LHCN-M2 (cell line): ENCODE measurements at regions not wholly inside any gene's neighbourhood (a gene's known extent, or its start where the extent isn't known, plus 50 kb on each side); places are given as distances from the start of the nearest gene placed in this dataset.

Experiments used
- DNase-seq: peaks from one replicate; pipeline ENCODE4 v3.0.0-alpha.2; 2012; ENCODE audit warnings: low read depth

- DNase-seq = no peak
Measured at GRCh38 chr9:95623640-95624039, 106.9 kb upstream of the PTCH1 start.

DNA sequence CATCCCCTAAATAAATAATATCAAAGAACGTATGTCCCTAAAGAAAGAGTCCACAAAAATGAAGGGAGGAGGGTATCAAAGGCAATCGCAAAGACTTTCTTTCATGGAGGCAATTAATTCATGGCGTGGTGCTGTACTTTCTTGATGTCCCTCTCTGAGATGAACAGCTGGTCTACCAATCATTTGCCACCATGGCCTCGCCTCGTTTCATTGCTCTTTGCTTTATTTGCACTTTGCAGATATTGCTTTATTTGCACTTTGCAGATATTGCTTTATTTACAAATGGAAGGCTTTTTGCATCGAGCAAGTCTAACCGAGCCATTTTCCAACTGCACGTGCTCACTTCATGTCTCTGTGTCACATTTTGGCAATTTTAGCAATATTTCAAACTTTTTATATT is 104.0 kb upstream of the PTCH1 start:
- no peak for DNase-seq

- DNase-seq = no peak
Measured at GRCh38 chr9:95620314-95620713, 103.5 kb upstream of the PTCH1 start.

DNA sequence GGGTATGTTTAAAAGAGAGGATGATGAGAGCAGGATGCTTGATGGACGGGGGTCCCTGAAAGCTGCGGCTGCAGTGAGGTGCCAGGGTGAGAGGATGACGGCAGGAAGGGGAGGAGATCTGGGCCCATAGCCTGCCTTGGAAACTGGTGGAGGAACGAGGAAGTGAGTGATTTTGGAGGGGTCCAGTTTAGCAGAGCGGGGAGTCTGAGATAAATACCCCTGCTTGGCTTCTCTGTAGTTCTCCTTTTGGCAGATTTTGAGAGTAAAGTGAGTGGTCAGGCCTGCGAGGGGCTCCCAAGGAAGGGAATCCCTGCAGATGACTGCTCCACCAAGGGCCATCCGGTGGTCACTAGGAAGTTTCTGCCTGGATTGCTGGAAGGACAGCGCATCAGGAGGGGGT is 98.5 kb upstream of the PTCH1 start:
- no peak for DNase-seq

DNA sequence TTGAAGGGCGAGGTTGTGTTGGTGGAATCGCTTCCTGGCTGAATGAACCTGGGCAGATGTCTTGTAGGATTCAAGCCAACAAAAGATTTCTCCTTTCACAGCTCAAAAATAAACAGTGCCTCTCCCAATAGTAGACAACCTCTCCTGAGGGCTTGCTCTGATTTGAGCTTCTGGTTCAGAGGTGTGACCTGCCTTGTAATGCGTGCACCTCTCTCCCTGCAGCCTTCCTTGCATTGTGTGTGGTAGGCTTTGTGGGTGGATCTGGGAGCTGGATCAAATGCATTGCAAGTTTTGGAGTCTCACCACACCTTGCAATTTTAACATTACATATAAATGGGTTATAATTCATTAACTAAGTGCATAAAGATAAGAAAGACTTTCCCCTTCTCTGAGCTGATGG is 96.9 kb upstream of the PTCH1 start:
- DNase-seq = no peak

- no peak for DNase-seq
Measured at GRCh38 chr9:95611354-95611753, 94.6 kb upstream of the PTCH1 start.

DNA sequence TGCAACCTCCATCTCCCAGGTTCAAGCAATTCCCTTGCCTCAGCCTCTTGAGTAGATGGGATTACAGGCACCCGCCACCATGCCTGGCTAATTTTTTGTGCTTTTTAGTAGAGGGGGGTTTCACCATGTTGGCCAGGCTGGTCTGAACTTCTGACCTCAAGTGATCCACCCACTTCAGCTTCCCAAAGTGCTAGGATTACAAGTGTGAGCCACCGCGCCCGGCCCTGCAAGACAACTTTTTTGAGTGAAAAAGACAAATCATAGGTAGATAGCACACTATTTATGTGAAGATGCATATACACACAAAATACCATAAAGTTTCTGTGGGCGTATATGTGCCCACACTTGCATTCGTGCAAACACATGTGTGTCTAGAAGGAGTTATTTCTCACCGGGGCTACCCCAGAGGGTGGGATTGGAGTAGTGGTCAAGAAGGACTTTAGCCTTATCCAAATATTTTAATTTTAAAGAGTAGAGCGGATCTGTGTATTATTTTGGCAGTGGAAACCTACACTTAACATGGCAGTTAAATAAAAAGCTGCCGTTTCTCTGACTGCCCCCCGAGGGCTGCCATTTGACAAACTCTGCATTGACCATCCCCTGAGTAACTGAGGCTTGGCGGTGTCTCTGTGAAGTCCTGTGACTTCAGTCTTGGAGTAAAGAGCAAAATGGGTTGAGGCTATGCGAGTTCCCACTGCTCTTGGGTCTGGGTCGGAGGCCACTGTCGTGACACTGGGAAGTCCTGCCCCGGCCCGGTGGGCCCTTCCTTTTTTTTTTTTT is 93.4 kb upstream of the PTCH1 start:
- no peak for DNase-seq

DNA sequence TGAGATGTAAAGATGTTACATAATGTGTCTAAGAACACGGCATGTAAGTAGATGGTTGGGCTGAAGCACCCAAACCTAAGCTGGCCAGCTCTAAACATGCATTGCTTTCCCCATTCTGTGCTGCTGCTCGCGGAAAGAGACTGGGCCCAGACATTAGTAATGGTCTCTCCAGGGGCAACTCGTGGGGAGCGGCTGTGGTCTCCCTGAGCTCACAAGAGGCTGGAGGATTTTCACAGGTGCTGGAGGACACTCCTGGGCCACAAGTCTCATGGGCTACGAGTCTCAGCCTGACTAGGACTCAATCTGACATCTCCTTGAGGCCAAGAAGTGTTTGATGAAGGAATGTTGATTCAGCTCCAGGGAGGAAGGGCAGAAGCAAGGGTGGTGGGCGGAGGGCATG is 92.7 kb upstream of the PTCH1 start:
- no peak for DNase-seq

DNA sequence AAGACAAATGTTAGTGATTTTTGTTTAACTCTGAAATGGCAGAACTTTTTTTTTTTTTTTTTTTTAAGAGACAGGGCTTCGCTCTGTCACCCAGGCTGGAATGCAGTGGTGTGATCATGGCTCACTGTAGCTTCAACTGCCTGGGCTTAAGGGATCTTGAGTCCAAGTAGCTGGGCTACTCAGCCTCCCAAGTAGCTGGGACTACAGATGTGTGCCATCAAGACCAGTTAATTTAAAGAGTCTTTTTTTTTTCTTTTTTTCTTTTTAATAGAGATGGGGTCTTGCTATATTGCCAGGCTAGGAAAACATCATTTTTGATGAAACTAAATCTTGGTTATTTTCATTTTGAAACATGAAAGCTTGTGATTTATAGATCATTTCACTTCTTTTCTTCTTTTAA is 91.6 kb upstream of the PTCH1 start:
- no peak for DNase-seq

DNA sequence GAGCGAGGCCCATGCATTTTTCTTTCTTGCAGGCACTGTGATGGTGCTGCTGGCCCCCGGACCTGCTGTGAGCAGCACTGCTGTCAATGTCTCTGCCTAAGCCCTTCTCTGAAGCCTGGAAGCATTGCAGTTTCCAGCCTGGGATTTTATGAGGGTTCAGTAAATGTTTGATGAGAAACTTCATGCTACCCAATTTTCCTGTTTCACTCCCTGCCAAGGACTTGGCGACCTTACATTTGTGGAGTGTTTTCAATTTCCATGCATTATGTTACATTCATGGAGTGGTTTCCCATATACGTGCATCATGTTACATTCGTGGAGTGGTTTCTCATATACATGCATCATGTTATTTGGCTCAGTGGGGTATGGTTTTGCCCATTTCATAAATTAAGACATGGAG is 90.7 kb upstream of the PTCH1 start:
- no peak for DNase-seq

GRCh38 chr9:95606489-95607350 is 89.9 kb upstream of the PTCH1 start:
- no peak for DNase-seq

- no peak for DNase-seq
Measured at GRCh38 chr9:95605816-95606488, 89.2 kb upstream of the PTCH1 start.

- no peak for DNase-seq
Measured at GRCh38 chr9:95605101-95605500, 88.3 kb upstream of the PTCH1 start.

DNA sequence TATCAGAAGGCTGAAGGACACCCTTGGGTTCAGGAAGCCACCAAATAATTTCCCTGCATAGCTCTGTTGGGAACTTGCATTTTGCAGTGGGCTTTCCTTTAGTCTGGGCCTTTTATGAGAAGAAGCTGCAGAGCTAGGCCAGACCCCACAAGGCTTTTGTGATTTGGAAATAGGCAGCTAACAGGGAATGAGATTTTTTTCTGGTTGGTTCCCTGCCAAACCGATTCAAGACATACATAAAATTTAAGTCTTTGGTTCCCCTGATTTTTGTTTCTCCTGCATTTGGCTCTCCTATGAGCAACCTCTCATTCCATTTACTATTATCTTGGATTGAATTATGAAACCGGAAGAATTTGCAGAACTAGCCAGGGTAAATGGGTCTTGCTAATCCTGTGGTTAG is 81.5 kb upstream of the PTCH1 start:
- no peak for DNase-seq

DNA sequence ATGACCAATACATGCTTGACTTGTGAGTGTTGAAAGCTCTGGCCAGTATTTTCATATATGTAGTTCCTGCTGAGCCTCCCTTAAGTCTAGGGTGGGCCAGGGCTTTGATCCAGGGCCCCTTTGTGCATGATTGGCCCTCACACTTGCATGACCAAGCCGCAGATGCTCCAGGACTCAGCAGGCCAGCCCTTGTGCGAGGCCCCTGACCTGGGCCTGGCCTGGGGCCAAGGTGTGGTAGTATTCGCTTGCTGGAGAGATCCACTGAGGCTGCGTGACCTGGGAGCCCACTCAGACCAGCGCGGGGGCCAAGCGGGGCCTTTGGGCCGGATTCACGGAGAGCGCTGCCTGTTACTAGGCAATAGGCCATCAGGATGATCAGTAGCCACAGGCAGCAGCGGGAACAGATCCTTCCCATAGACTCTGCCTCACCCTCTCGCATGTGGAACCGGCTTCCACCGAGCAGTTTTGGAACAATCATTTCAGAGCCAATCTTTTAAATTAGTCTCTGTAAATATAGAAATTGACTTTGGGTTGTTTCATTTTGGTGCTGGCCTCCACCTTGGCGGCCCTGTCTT is 79.0 kb upstream of the PTCH1 start:
- no peak for DNase-seq

GRCh38 chr9:95592931-95593330 is 76.2 kb upstream of the PTCH1 start:
- DNase-seq = no peak

DNA sequence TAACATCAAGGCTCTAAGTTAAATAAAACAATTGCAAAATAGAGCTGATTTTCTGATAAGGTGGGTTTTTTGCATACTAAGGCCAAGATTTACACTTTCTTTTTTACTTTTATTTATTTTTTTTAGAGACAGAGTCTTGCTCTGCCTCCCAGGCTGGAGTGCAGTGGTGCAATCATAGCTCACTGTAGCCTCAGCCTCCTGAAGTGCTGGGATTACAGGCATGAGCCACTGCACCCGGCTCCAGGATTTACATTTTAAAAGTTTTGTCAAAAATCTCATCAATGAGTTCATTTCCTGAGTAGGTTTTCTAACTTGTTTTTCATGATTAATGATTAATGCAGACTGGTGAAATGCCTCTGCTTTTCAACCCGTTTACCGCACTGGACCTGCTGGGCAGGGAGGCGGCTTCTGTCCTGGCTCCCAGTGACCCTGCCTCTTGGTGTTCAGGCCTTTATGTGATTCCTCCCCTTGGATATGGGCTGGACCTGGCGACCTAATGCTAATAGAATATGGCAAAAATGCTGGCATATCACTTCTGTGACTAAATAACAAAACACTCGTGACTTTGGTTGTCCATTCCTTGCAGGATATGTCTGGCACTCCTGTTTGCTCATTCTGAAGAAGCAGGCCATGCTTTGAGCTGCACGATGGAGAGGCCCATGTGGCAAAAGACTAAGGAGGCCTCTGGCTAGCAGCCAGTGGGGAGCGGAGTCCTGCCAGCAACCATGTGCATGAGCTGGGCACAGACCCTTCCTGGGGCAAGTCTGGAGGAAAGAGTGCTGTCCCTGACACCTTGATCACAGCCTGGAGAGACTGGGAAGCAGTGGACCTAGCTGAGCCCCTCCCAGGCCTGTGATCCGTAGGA is 72.2 kb upstream of the PTCH1 start:
- DNase-seq = no peak

DNA sequence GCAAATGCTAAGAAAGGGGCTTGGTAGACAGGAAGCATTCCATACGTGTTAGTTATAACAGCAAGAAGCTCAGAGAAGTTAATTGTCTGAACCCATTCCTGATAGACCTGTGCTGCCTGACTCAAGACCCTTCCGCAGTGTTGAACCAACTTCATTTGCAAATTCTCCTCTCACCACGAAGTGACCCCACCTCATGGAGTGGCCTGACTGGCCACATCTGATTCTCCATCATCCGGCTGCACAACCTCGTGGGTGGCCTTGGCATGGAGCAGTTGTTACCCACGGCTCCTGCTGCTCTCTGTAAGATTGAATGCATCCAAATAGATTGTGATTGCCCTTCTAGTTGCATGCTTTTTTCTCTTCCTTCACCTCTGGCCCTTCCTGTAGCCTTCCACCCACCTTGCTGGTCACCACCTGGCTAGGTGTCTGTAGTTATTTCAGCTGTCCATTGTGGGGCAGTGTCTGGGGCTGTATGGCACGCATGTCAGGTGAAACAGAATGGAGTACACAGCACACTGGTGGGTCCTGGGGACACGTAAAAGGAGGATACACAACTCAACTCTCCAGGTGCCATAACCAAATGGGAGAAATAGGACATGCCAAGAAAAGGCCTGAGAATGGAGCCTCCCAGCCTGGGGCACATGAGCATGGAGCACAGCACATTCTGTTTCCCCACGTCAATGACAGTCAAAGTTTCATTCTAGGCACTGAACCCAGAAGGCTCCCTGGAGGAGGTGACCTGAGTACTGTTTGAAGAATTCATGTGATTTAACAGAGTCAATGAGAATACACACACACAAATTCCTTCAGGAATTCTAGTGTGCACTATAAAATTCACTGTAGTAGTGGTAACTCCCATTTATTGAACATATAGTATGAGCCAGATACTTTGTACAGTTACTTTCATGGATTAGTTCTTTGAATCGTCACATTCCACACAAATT is 70.5 kb upstream of the PTCH1 start:
- no peak for DNase-seq

- no peak for DNase-seq
Measured at GRCh38 chr9:95586326-95586725, 69.6 kb upstream of the PTCH1 start.

DNA sequence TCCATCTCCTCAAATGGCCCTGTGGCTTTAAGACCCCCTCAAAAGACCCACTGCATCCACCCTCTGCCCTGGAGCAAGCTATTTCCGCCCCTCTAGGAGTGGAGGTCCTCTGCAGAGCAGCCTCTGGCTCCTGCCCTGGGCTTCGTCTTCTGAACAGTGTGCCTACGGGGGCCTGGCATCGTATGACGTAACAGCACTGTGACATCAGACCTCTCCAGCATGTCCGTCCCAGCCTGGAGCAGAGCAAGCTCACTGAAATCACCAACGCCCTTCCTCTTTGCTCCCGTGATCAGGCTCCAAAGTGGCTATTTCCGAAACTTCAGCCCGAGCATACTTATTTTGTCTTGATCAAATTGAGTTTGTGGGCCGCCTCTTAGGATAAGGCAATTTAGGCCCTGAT is 69.1 kb upstream of the PTCH1 start:
- no peak for DNase-seq
